Medulla oblongata (tissue), 1 donor: ENCODE measurements at regions not wholly inside any gene's neighbourhood (a gene's known extent, or its start where the extent isn't known, plus 50 kb on each side); places are given as distances from the start of the nearest gene placed in this dataset.
"Not testable (repeated sequence)": the region's sequence is repeated elsewhere in the genome, so short reads cannot be mapped to it uniquely, and the experiment has no call there.

Experiments used
- DNase-seq: peaks from one replicate; pipeline ENCODE4 v3.0.0-alpha.2; 2015; ENCODE audit errors: extremely low spot score

GRCh38 chr14:105709281-105710118, 183.1 kb downstream of the TMEM121 start:
- no peak for DNase-seq

- DNase-seq: no peak
Observed at GRCh38 chr14:105710119-105711043, 184.0 kb downstream of the TMEM121 start.

- no peak for DNase-seq
Observed at GRCh38 chr14:105711044-105711620, 184.7 kb downstream of the TMEM121 start.

- DNase-seq: no peak
Observed at GRCh38 chr14:105711841-105712460, 185.6 kb downstream of the TMEM121 start.

GRCh38 chr14:105712670-105713069, 186.3 kb downstream of the TMEM121 start:
- DNase-seq: not testable (repeated sequence)

- not testable (repeated sequence) for DNase-seq
Observed at GRCh38 chr14:105713160-105713559, 186.8 kb downstream of the TMEM121 start.

GRCh38 chr14:105713836-105714235, 187.5 kb downstream of the TMEM121 start:
- not testable (repeated sequence) for DNase-seq

- not testable (repeated sequence) for DNase-seq
Observed at GRCh38 chr14:105718787-105719186, 192.4 kb downstream of the TMEM121 start.

- not testable (repeated sequence) for DNase-seq
Observed at GRCh38 chr14:105720106-105720505, 193.7 kb downstream of the TMEM121 start.

- not testable (repeated sequence) for DNase-seq
Observed at GRCh38 chr14:105720852-105721601, 194.6 kb downstream of the TMEM121 start.

- not testable (repeated sequence) for DNase-seq
Observed at GRCh38 chr14:105721602-105721970, 195.2 kb downstream of the TMEM121 start.

GRCh38 chr14:105721996-105722709, 195.8 kb downstream of the TMEM121 start:
- not testable (repeated sequence) for DNase-seq

GRCh38 chr14:105723271-105723670, 196.9 kb downstream of the TMEM121 start:
- not testable (repeated sequence) for DNase-seq

- not testable (repeated sequence) for DNase-seq
Observed at GRCh38 chr14:105723776-105724175, 197.4 kb downstream of the TMEM121 start.

GRCh38 chr14:105729825-105730368, 203.5 kb downstream of the TMEM121 start:
- not testable (repeated sequence) for DNase-seq

- DNase-seq: not testable (repeated sequence)
Observed at GRCh38 chr14:105730731-105731130, 204.3 kb downstream of the TMEM121 start.

GRCh38 chr14:105731221-105731985, 205.0 kb downstream of the TMEM121 start:
- DNase-seq: not testable (repeated sequence)

- DNase-seq: no peak
Observed at GRCh38 chr14:105733081-105734065, 207.0 kb downstream of the TMEM121 start.
